HEK293T (cell line): ENCODE measurements at regions not wholly inside any gene's neighbourhood (a gene's known extent, or its start where the extent isn't known, plus 50 kb on each side); places are given as distances from the start of the nearest gene placed in this dataset.

Experiments used
- FOXK2 ChIP-seq: fragments of 450-650 bp; IDR thresholded peaks from 2 replicates; pipeline ENCODE4 v1.6.1; 2016; ENCODE audit warnings: mild to moderate bottlenecking
- SUZ12 ChIP-seq: fragments of 450-650 bp; IDR thresholded peaks from 2 replicates; pipeline ENCODE4 v1.6.1; 2016; ENCODE audit warnings: mild to moderate bottlenecking
- TF ChIP-seq, protein P1 (sequence below): fragments of 450-650 bp; IDR thresholded peaks from 2 replicates; pipeline ENCODE4 v1.6.1; 2016

DNA sequence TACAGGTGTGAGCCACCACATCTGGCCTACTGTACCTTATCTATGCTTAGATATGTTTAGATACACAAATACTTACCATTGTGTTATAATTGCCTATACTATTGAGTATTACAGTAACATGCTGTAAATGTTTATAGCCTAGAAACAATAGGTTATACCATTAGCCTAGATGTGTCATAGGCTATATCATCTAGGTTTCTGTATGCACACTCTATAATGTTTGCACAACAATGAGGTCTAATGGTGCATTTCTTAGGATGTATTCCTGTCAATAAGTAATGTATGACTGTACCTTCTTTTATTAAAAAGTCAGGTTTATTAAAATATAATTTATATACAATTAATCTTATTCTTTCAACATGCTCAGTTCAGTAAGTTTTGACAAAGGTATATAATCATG lies 683.1 kb downstream of the LRRC70 start:
- TF ChIP-seq FOXK2 (no peak), SUZ12 (no peak)
- TF ChIP-seq, protein P1, sequence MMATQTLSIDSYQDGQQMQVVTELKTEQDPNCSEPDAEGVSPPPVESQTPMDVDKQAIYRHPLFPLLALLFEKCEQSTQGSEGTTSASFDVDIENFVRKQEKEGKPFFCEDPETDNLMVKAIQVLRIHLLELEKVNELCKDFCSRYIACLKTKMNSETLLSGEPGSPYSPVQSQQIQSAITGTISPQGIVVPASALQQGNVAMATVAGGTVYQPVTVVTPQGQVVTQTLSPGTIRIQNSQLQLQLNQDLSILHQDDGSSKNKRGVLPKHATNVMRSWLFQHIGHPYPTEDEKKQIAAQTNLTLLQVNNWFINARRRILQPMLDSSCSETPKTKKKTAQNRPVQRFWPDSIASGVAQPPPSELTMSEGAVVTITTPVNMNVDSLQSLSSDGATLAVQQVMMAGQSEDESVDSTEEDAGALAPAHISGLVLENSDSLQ = no peak
